ENCODE measurements at regions not wholly inside any gene's neighbourhood (a gene's known extent, or its start where the extent isn't known, plus 50 kb on each side); places are given as distances from the start of the nearest gene placed in this dataset.

DNA sequence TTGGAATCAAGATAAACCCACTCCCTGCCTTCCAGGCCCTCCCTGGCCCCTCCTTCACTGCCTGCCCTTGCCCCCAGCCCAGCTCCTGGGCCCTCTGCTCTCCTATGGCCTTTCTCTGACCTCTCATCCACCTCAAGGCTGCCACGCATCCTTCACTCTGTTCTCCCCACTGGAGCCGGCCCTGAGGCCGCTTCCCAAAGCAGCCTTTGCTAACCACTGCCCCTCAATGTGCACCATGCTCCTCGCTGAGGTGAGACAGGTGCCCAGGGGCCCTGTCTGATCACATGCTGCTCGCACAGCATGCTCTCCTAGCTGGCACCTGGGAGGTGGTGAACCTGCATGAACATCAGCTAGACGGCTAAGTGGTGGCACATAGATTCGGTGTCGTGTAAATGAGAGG, 138.5 kb upstream of the RET start:
- H3K36me3 ChIP-seq (ENCODE audit: control insufficient read depth in 3 of 3, insufficient read depth in 3 of 3, low read length in 3 of 3), result no peaks in the 10 kb centered on the region
- peaks cover 4 to 6% (median 5%) of the 10 kb centered on the region in 3 donors for H3K4me1 ChIP-seq (ENCODE audit: control insufficient read depth in 3 of 3, insufficient read depth in 3 of 3, low read length in 3 of 3)
- peaks cover 20 to 30% (median 21%) of the 10 kb centered on the region in 3 donors for H3K27me3 ChIP-seq (ENCODE audit: control insufficient read depth in 3 of 3, insufficient read depth in 3 of 3, low read length in 3 of 3)
- no peak overlapping the region for H3K27ac ChIP-seq (ENCODE audit: low read depth, low read length)
- no peaks in the 10 kb centered on the region for H3K9me3 ChIP-seq (ENCODE audit: control insufficient read depth in 3 of 3, low read length in 3 of 3)
- H3K9ac ChIP-seq (ENCODE audit: low read depth in 1 of 3, low read length in 3 of 3), result no peak overlapping the region
- no peak overlapping the region for H3K4me3 ChIP-seq (ENCODE audit: low read length in 3 of 3)

DNA sequence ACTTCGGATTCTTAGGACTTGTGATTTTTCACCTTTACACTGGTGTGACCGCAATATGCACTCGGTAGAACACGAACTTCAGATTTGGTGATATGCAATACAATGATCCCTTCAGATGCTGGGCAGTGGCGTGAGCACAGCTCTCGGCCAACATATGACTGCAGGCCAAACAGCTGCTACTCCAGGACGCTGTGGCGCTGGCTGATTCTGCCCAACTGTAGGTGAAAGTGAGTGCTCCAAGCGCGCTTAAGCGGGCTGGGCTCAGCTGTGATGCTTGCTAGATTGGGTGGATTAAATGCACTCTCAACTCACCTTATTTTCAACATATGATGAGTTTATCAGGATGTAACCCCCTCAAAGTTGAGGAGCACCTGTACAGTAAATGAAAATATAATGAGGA, 137.6 kb upstream of the RET start:
- Histone ChIP-seq H3K27me3 (ENCODE audit: control insufficient read depth in 3 of 3, insufficient read depth in 3 of 3, low read length in 3 of 3) (peaks cover 11 to 21% (median 12%) of the 10 kb centered on the region in 3 donors), H3K4me1 (ENCODE audit: control insufficient read depth in 3 of 3, insufficient read depth in 3 of 3, low read length in 3 of 3) (no peaks in the 10 kb centered on the region), H3K27ac (ENCODE audit: low read depth, low read length) (no peak overlapping the region), H3K36me3 (ENCODE audit: control insufficient read depth in 3 of 3, insufficient read depth in 3 of 3, low read length in 3 of 3) (no peaks in the 10 kb centered on the region), H3K9ac (ENCODE audit: low read depth in 1 of 3, low read length in 3 of 3) (no peak overlapping the region), H3K9me3 (ENCODE audit: control insufficient read depth in 3 of 3, low read length in 3 of 3) (no peaks in the 10 kb centered on the region), H3K4me3 (ENCODE audit: low read length in 3 of 3) (no peak overlapping the region)

DNA sequence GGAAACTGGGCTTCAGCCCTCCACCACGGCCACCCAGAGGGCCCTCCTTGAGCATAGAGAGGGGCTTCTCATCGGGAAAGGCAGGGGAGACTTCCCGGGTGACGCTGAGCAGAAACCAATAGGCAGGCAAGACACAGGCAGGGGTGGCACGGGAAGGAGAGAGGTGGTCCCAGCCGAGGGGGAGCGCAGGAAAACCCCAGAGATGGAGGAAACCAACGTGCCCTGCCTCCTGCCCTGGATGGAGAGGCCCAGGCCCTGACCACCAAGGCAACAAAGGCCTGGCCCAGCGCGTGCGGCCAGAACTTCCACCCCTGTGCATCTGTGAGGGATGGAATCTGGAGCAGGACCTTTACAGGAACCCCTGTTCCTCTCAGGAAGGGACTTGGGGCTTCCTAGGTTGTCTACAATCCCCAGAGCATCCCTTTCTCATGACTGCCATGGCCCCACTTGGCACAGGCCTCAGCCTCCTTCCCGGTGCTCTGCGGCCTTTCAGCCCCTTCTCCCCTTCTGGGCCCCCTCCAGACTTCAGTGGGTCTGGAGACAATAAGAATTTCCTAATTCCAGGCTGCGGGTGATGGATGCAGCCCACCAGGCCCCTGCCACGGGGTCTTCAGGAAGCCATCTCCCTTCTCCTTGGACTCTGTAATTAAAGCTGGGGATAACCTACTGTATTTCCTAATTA, 137.0 kb upstream of the RET start:
- Histone ChIP-seq H3K9me3 (ENCODE audit: control insufficient read depth in 3 of 3, low read length in 3 of 3) (no peaks in the 10 kb centered on the region), H3K9ac (ENCODE audit: low read depth in 1 of 3, low read length in 3 of 3) (no peak overlapping the region), H3K4me1 (ENCODE audit: control insufficient read depth in 3 of 3, insufficient read depth in 3 of 3, low read length in 3 of 3) (no peaks in the 10 kb centered on the region), H3K36me3 (ENCODE audit: control insufficient read depth in 3 of 3, insufficient read depth in 3 of 3, low read length in 3 of 3) (no peaks in the 10 kb centered on the region), H3K4me3 (ENCODE audit: low read length in 3 of 3) (no peak overlapping the region), H3K27me3 (ENCODE audit: control insufficient read depth in 3 of 3, insufficient read depth in 3 of 3, low read length in 3 of 3) (peaks cover 10 to 15% (median 10%) of the 10 kb centered on the region in 3 donors), H3K27ac (ENCODE audit: low read depth, low read length) (no peak overlapping the region)

DNA sequence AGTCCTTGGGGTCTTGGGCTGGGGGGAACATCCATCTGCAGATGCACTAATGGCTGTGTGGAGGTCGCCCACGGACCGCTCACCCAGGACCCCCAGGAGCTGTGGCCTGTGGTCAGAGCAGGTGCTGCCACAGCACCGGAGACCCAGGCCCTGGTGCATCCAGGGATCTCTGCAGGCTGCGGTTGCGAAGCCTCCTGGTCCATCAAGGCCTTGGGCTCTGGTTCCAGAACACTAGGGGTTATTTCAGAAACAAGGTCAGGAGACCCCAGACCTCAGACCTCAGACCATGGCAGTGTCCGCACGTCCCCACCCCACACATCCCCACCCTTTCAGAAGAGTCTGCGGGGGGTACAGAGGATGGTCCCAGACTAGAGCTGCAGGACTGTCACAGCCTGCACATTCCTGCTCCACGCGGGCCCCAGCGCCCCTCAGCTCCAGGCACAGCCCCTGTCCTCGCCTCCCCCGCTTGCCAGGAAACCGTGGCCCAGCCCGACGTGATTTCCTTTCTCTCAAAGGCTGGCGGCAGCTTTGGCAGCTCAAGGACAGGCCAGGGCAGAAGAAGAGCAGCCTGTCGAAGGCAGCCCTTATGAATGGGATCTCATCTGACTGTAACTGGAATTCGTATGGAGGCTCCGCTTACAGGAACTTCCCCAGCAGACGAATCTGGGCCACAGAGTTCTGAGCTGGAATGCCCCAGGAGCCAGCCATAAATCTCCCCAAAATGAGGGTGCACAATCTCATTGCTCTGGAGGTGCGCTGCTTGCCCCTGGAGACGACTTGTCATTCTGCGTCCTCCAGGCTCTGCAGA, 136.2 kb upstream of the RET start:
- Histone ChIP-seq H3K27me3 (ENCODE audit: control insufficient read depth in 3 of 3, insufficient read depth in 3 of 3, low read length in 3 of 3) (peaks cover under 1 to 10% (median 9%) of the 10 kb centered on the region in 3 donors), H3K9ac (ENCODE audit: low read depth in 1 of 3, low read length in 3 of 3) (no peak overlapping the region)

DNA sequence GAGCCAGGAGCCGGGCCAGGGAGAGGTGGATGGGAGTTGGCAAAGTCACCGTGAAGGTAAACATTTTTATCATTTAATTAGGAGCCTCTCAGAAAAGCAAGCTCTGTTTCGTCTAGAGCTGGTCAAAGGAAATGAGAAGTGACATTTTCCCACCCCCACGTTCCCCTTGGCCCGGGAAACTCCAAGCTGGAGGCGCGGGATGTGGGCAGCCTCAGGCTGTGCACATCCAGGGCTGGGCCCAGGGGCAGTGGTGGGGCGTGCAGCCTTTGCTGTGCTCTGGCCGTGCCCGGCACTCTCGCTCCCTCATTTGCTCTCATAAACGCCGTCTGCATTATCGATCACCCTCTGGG, 135.6 kb upstream of the RET start:
- no peaks in the 10 kb centered on the region for H3K36me3 ChIP-seq (ENCODE audit: control insufficient read depth in 3 of 3, insufficient read depth in 3 of 3, low read length in 3 of 3)
- H3K4me1 ChIP-seq (ENCODE audit: control insufficient read depth in 3 of 3, insufficient read depth in 3 of 3, low read length in 3 of 3), result no peaks in the 10 kb centered on the region
- no peaks in the 10 kb centered on the region for H3K9me3 ChIP-seq (ENCODE audit: control insufficient read depth in 3 of 3, low read length in 3 of 3)
- H3K9ac ChIP-seq (ENCODE audit: low read depth in 1 of 3, low read length in 3 of 3), result no peak overlapping the region
- H3K4me3 ChIP-seq (ENCODE audit: low read length in 3 of 3), result no peak overlapping the region
- no peak overlapping the region for H3K27ac ChIP-seq (ENCODE audit: low read depth, low read length)
- peaks cover 0 to 10% (median 6%) of the 10 kb centered on the region in 3 donors for H3K27me3 ChIP-seq (ENCODE audit: control insufficient read depth in 3 of 3, insufficient read depth in 3 of 3, low read length in 3 of 3)

More for the DNA sequence above, 136.2 kb upstream of the RET start:
- no peak overlapping the region for H3K4me3 ChIP-seq (ENCODE audit: low read length in 3 of 3)
- H3K27ac ChIP-seq (ENCODE audit: low read depth, low read length), result no peak overlapping the region
- H3K9me3 ChIP-seq (ENCODE audit: control insufficient read depth in 3 of 3, low read length in 3 of 3), result no peaks in the 10 kb centered on the region
- no peaks in the 10 kb centered on the region for H3K4me1 ChIP-seq (ENCODE audit: control insufficient read depth in 3 of 3, insufficient read depth in 3 of 3, low read length in 3 of 3)
- H3K36me3 ChIP-seq (ENCODE audit: control insufficient read depth in 3 of 3, insufficient read depth in 3 of 3, low read length in 3 of 3), result no peaks in the 10 kb centered on the region

DNA sequence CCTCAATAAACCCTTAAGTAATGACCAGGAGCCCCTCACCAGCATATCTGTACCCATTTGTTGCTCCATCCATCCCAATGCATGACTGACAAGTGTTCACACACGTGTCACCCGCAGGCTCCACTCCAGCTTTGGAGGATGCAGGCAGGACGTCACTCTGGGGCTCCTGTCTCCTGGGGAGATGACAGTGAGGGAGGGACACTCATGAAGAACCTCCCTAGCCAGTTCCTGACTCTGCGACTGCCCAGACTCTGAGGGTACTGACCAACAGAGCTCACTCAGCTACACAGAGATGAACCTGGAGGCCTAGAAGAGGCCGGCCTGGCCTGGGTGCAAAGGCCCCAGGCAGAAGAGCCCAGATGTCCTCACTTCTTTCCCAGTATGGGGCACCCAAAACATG, 135.1 kb upstream of the RET start:
- H3K4me1 ChIP-seq (ENCODE audit: control insufficient read depth in 3 of 3, insufficient read depth in 3 of 3, low read length in 3 of 3), result no peaks in the 10 kb centered on the region
- H3K9ac ChIP-seq (ENCODE audit: low read depth in 1 of 3, low read length in 3 of 3), result no peak overlapping the region
- H3K36me3 ChIP-seq (ENCODE audit: control insufficient read depth in 3 of 3, insufficient read depth in 3 of 3, low read length in 3 of 3), result no peaks in the 10 kb centered on the region
- no peaks in the 10 kb centered on the region for H3K9me3 ChIP-seq (ENCODE audit: control insufficient read depth in 3 of 3, low read length in 3 of 3)
- H3K27ac ChIP-seq (ENCODE audit: low read depth, low read length), result no peak overlapping the region
- peaks cover 0 to 10% (median under 1%) of the 10 kb centered on the region in 3 donors for H3K27me3 ChIP-seq (ENCODE audit: control insufficient read depth in 3 of 3, insufficient read depth in 3 of 3, low read length in 3 of 3)
- no peak overlapping the region for H3K4me3 ChIP-seq (ENCODE audit: low read length in 3 of 3)

DNA sequence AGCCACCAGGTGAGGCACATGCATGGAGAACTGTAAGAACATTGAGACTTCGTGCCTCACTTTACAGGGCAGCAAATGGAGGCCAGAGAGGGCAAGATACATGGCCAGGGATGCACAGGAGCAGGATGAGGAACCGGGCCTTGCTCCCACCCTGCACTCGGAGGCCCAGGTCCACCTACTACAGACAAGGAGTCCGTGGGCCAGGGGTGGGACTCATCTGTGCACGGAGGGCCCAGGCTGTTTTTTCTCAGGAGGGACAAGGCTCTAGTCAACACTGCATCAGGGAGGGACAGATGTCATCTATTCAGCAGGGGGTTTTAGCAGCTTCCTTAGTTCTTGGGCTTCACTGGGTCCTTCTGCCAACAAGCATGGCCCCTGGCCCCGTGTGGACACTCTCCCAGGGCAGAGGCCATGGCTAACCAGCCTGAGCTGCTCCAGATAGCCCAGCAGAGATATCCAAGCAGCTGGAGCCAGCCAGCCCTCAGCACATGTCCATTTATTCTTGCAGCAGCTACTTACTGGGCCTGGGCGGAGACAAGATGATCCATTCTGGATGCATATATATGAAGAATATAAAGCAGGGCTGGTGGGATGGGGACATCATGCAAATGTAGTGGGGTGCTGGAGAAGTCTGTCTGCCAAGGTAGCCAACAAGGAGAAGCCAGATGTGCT, 134.5 kb upstream of the RET start:
- no peak overlapping the region for H3K4me3 ChIP-seq (ENCODE audit: low read length in 3 of 3)
- H3K9me3 ChIP-seq (ENCODE audit: control insufficient read depth in 3 of 3, low read length in 3 of 3), result no peaks in the 10 kb centered on the region
- H3K27ac ChIP-seq (ENCODE audit: low read depth, low read length), result no peak overlapping the region
- no peak overlapping the region for H3K9ac ChIP-seq (ENCODE audit: low read depth in 1 of 3, low read length in 3 of 3)
- H3K36me3 ChIP-seq (ENCODE audit: control insufficient read depth in 3 of 3, insufficient read depth in 3 of 3, low read length in 3 of 3), result no peaks in the 10 kb centered on the region
- peaks cover 0 to 10% (median 0%) of the 10 kb centered on the region in 3 donors for H3K27me3 ChIP-seq (ENCODE audit: control insufficient read depth in 3 of 3, insufficient read depth in 3 of 3, low read length in 3 of 3)
- H3K4me1 ChIP-seq (ENCODE audit: control insufficient read depth in 3 of 3, insufficient read depth in 3 of 3, low read length in 3 of 3), result no peaks in the 10 kb centered on the region

DNA sequence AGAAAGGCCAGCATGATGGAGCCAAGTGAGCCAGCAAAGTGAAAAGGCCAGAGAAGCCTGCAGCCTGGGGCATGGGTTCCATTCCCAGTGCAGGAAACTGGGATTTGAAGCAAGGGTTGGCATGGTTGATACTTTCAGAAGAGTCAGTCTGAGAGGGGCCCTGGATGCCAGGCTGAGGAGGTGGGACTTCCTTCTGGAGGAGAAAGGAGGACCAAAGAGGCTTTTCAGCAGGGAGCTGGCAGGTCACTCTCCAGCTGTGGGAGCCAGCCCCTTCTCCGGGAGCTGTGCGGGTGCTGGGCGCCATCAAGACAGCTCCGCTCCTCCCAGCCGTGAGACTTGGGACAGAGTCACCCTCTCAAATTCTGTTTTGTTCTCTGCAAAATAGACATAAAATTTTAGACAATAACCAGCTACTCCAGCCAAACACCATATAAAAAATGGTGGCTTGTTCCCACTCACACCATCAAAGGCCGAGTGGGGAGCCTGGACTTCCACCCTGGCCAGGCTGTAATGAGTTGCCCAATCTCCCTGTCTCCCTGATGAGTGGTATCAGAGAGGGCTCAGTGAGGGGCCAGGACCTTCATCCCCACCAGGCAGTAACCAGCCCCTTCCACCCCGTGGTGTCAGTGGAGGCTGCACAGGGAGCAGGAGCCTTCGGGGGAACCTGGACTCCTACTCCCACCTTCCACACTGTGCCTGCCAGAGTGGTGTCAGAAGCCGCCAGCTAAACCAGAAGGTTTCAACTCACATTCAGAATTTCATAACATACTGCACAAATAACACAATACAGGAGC, 133.6 kb upstream of the RET start:
- Histone ChIP-seq H3K9me3 (ENCODE audit: control insufficient read depth in 3 of 3, low read length in 3 of 3) (no peaks in the 10 kb centered on the region), H3K36me3 (ENCODE audit: control insufficient read depth in 3 of 3, insufficient read depth in 3 of 3, low read length in 3 of 3) (no peaks in the 10 kb centered on the region), H3K27ac (ENCODE audit: low read depth, low read length) (no peak overlapping the region)

DNA sequence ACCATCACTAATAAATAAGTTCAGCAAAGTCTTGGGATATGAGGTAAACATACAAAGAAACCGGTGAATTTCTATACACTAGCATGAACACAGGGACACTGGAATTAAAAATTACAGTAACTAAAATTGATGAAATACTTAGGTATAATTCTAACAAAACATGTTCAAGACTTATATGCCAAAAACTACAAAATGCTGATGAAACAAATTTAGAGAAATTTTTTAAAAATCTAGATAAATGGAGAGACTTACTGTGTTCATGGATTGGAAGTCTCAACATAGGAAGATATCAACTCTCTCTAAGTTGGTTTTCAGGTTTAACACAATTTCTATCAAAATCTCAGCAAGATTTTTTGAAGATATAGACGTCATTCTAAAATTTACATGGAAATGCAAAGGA, 128.8 kb upstream of the RET start:
- Histone ChIP-seq H3K4me3 (ENCODE audit: low read length in 3 of 3) (no peak overlapping the region), H3K9ac (ENCODE audit: low read depth in 1 of 3, low read length in 3 of 3) (no peak overlapping the region), H3K9me3 (ENCODE audit: control insufficient read depth in 3 of 3, low read length in 3 of 3) (no peaks in the 10 kb centered on the region), H3K36me3 (ENCODE audit: control insufficient read depth in 3 of 3, insufficient read depth in 3 of 3, low read length in 3 of 3) (no peaks in the 10 kb centered on the region), H3K4me1 (ENCODE audit: control insufficient read depth in 3 of 3, insufficient read depth in 3 of 3, low read length in 3 of 3) (peaks cover 7 to 14% (median 9%) of the 10 kb centered on the region in 3 donors), H3K27me3 (ENCODE audit: control insufficient read depth in 3 of 3, insufficient read depth in 3 of 3, low read length in 3 of 3) (peaks cover 8 to 12% (median 10%) of the 10 kb centered on the region in 3 donors), H3K27ac (ENCODE audit: low read depth, low read length) (no peak overlapping the region)

More for the DNA sequence above, 133.6 kb upstream of the RET start:
- H3K9ac ChIP-seq (ENCODE audit: low read depth in 1 of 3, low read length in 3 of 3), result no peak overlapping the region
- H3K4me1 ChIP-seq (ENCODE audit: control insufficient read depth in 3 of 3, insufficient read depth in 3 of 3, low read length in 3 of 3), result no peaks in the 10 kb centered on the region
- no peak overlapping the region for H3K4me3 ChIP-seq (ENCODE audit: low read length in 3 of 3)
- peaks cover 0 to 10% (median 0%) of the 10 kb centered on the region in 3 donors for H3K27me3 ChIP-seq (ENCODE audit: control insufficient read depth in 3 of 3, insufficient read depth in 3 of 3, low read length in 3 of 3)
